ENCODE measurements at regions not wholly inside any gene's neighbourhood (a gene's known extent, or its start where the extent isn't known, plus 50 kb on each side); places are given as distances from the start of the nearest gene placed in this dataset.
A peak's percentile ranks its signal among the peaks of the same experiment; 100 is the strongest.

DNA sequence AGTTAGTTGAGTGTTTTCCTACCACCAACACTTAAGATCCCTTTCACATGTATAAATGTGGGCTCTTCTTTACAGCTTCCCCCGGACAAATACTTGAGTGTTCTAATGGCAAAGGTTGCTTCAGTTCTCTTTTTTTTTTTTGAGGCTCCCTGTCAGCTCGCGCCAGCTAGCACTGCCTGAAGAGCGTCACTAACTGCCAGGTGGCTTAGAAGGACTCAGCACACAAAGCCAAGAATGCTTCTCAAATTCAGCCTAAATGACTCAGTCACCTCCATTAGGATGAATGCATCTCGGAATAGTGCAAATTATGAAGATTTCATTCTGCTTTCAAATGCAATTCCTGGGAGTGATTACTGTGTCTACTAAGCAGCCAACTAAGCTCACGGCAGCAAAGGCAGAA lies 150.7 kb upstream of the BTBD3 start:
- H3K79me2 ChIP-seq (ENCODE audit: insufficient read depth, low read length) = no peaks in the 10 kb centered on the region
- Mint-ChIP-seq H3K27me3 (ENCODE audit: low read depth, unreplicated experiment) (no peaks in the 10 kb centered on the region), H3K9me3 (ENCODE audit: unreplicated experiment) (peaks cover 6% of the 10 kb centered on the region), H3K36me3 (ENCODE audit: low read depth, unreplicated experiment) (no peaks in the 10 kb centered on the region), H3K27ac (ENCODE audit: unreplicated experiment) (no peak overlapping the region), H3K4me1 (ENCODE audit: low read depth, unreplicated experiment) (peaks cover 8% of the 10 kb centered on the region), H3K4me3 (ENCODE audit: unreplicated experiment) (no peak overlapping the region)
- no peaks in the 10 kb centered on the region for H3K9me3 ChIP-seq (ENCODE audit: insufficient read depth, low read depth, low read length)
- no peaks in the 10 kb centered on the region for H3K36me3 ChIP-seq (ENCODE audit: insufficient read depth, low read length)
- FAIRE-seq (no peak), DNase-seq (ENCODE audit: low read depth) (peak; percentile 70)
- H4K20me1 ChIP-seq (ENCODE audit: insufficient read depth, low read length) = no peaks in the 10 kb centered on the region
- no peak overlapping the region for H3K4me3 ChIP-seq (ENCODE audit: insufficient read depth, low read depth, low read length)
- H3K4me1 ChIP-seq (ENCODE audit: insufficient read depth, low read length) = no peaks in the 10 kb centered on the region
- TF ChIP-seq CTCF (IDR thresholded peaks at IDR 0.05; ENCODE audit: insufficient read depth, low read depth, low read length) (no peak), EZH2 (IDR thresholded peaks at IDR 0.05; ENCODE audit: insufficient read depth, low read length) (no peak)
- H3K4me2 ChIP-seq (ENCODE audit: low read length) = peak overlapping the region; percentile 29
- H2AFZ ChIP-seq (ENCODE audit: low read depth, low read length) = peak overlapping the region; percentile 49
- H3K27me3 ChIP-seq (ENCODE audit: insufficient read depth, low read length) = no peaks in the 10 kb centered on the region
- H3K9ac ChIP-seq (ENCODE audit: low read length) = no peak overlapping the region
- no peak overlapping the region for H3K27ac ChIP-seq (ENCODE audit: low read depth, low read length)

- Mint-ChIP-seq H3K36me3 (ENCODE audit: low read depth, unreplicated experiment) (no peaks in the 10 kb centered on the region), H3K9me3 (ENCODE audit: unreplicated experiment) (peaks cover 3% of the 10 kb centered on the region), H3K27ac (ENCODE audit: unreplicated experiment) (no peak overlapping the region), H3K4me1 (ENCODE audit: low read depth, unreplicated experiment) (peaks cover 8% of the 10 kb centered on the region), H3K27me3 (ENCODE audit: low read depth, unreplicated experiment) (no peaks in the 10 kb centered on the region), H3K4me3 (ENCODE audit: unreplicated experiment) (no peak overlapping the region)
- H2AFZ ChIP-seq (ENCODE audit: low read depth, low read length) = no peak overlapping the region
- no peaks in the 10 kb centered on the region for H3K9me3 ChIP-seq (ENCODE audit: insufficient read depth, low read depth, low read length)
- FAIRE-seq = no peak
- no peak overlapping the region for H3K27ac ChIP-seq (ENCODE audit: low read depth, low read length)
- H3K4me2 ChIP-seq (ENCODE audit: low read length) = no peak overlapping the region
- no peaks in the 10 kb centered on the region for H3K36me3 ChIP-seq (ENCODE audit: insufficient read depth, low read length)
- DNase-seq (ENCODE audit: low read depth) = no peak
- no peaks in the 10 kb centered on the region for H3K79me2 ChIP-seq (ENCODE audit: insufficient read depth, low read length)
- no peaks in the 10 kb centered on the region for H3K27me3 ChIP-seq (ENCODE audit: insufficient read depth, low read length)
- no peak for TF ChIP-seq EZH2 (IDR thresholded peaks at IDR 0.05; ENCODE audit: insufficient read depth, low read length)
- no peak for TF ChIP-seq CTCF (IDR thresholded peaks at IDR 0.05; ENCODE audit: insufficient read depth, low read depth, low read length)
- no peaks in the 10 kb centered on the region for H3K4me1 ChIP-seq (ENCODE audit: insufficient read depth, low read length)
- H3K4me3 ChIP-seq (ENCODE audit: insufficient read depth, low read depth, low read length) = no peak overlapping the region
- no peaks in the 10 kb centered on the region for H4K20me1 ChIP-seq (ENCODE audit: insufficient read depth, low read length)
- H3K9ac ChIP-seq (ENCODE audit: low read length) = no peak overlapping the region
Measured at GRCh38 chr20:11769825-11770224, 147.9 kb upstream of the BTBD3 start.

DNA sequence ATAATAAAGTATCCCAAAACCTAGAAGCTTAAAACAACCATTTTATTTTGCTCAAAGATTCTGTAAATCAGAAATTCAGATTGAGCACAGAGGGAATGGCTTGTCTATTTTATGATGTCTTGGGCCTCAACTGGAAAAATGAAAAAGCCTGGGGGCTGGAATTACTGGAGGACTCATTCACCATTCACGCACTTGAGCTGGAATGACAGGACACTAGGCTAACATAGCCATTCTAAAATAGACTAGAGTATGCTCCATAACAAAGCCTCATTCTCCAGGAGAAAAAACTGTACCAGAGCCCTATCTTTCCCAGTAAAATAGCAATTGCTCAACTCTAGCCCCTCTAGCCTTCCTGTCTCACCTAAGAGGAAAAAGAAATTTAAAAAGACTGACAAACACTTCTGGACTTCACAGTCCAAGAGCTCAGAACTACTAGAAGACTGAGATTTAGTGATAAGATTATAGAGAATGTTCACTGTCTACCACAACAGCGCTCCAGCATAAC lies 145.4 kb upstream of the BTBD3 start:
- FAIRE-seq = no peak
- Histone ChIP-seq H3K9ac (ENCODE audit: low read length) (no peak overlapping the region), H3K27me3 (ENCODE audit: insufficient read depth, low read length) (no peaks in the 10 kb centered on the region), H3K4me1 (ENCODE audit: insufficient read depth, low read length) (no peaks in the 10 kb centered on the region), H3K4me2 (ENCODE audit: low read length) (no peak overlapping the region), H3K36me3 (ENCODE audit: insufficient read depth, low read length) (no peaks in the 10 kb centered on the region), H3K79me2 (ENCODE audit: insufficient read depth, low read length) (no peaks in the 10 kb centered on the region), H2AFZ (ENCODE audit: low read depth, low read length) (no peak overlapping the region), H3K27ac (ENCODE audit: low read depth, low read length) (no peak overlapping the region), H3K9me3 (ENCODE audit: insufficient read depth, low read depth, low read length) (no peaks in the 10 kb centered on the region), H3K4me3 (ENCODE audit: insufficient read depth, low read depth, low read length) (no peak overlapping the region), H4K20me1 (ENCODE audit: insufficient read depth, low read length) (no peaks in the 10 kb centered on the region)
- DNase-seq (ENCODE audit: low read depth) = no peak
- H3K36me3 Mint-ChIP-seq (ENCODE audit: low read depth, unreplicated experiment) = no peaks in the 10 kb centered on the region
- H3K4me3 Mint-ChIP-seq (ENCODE audit: unreplicated experiment) = no peak overlapping the region
- peaks cover 3% of the 10 kb centered on the region for H3K9me3 Mint-ChIP-seq (ENCODE audit: unreplicated experiment)
- no peaks in the 10 kb centered on the region for H3K27me3 Mint-ChIP-seq (ENCODE audit: low read depth, unreplicated experiment)
- no peak for TF ChIP-seq EZH2 (IDR thresholded peaks at IDR 0.05; ENCODE audit: insufficient read depth, low read length)
- TF ChIP-seq CTCF (IDR thresholded peaks at IDR 0.05; ENCODE audit: insufficient read depth, low read depth, low read length) = no peak
- H3K4me1 Mint-ChIP-seq (ENCODE audit: low read depth, unreplicated experiment) = peaks cover under 1% of the 10 kb centered on the region
- H3K27ac Mint-ChIP-seq (ENCODE audit: unreplicated experiment) = no peak overlapping the region
